ENCODE measurements at regions not wholly inside any gene's neighbourhood (a gene's known extent, or its start where the extent isn't known, plus 50 kb on each side); places are given as distances from the start of the nearest gene placed in this dataset.

- DNase-seq: no peak
These were observed 643.5 kb downstream of the UQCRFS1 start for GRCh38 chr19:28569132-28570131.

DNA sequence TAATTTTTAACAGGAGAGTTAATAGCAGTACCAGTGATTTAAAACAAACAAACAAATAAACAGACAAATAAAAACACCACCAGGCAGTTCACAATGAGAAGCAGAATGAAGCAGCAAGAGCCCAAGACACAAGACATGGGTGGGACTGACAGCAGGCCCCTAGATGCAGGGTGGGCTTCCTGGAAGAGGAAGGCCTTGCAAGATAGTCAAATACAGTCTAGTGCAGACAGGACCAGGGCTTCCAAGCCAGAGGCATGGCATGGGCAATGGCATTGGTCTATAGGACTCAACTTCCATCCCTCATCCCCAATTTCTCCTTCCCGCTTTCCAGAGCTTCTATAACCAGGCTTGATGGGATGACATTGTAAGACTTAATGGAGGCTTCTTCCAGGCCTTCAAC is 645.1 kb downstream of the UQCRFS1 start:
- H3K4me2 ChIP-seq (ENCODE audit: low read length): no peak overlapping the region
- no peak overlapping the region for H3K56ac ChIP-seq (ENCODE audit: low read length)
- no peak for DNase-seq
- H3K27me3 ChIP-seq (ENCODE audit: insufficient read depth, low read length, poor library complexity): no peaks in the 10 kb centered on the region
- no CpG with 5 or more reads among the region's 1 CpG for WGBS (ENCODE audit: extremely low coverage, insufficient coverage, low lambda C conversion rate)
- H3K79me2 ChIP-seq (ENCODE audit: control insufficient read depth, insufficient read depth, low read length): no peaks in the 10 kb centered on the region
- H3K4me1 ChIP-seq (ENCODE audit: control insufficient read depth, low read depth, low read length): no peaks in the 10 kb centered on the region
- no peak overlapping the region for H3K4me3 ChIP-seq (ENCODE audit: low read length)
- no peak overlapping the region for H3K9ac ChIP-seq (ENCODE audit: low read length)
- H3K27ac ChIP-seq (ENCODE audit: low read depth, low read length): no peak overlapping the region
- no peak overlapping the region for H4K5ac ChIP-seq (ENCODE audit: low read length)
- H3K18ac ChIP-seq (ENCODE audit: low read length): no peak overlapping the region
- no peak overlapping the region for H2BK5ac ChIP-seq (ENCODE audit: low read length)
- no peak overlapping the region for H2AK5ac ChIP-seq (ENCODE audit: low read length)
- no peak overlapping the region for H2BK120ac ChIP-seq (ENCODE audit: low read depth, low read length)
- H3K36me3 ChIP-seq (ENCODE audit: control insufficient read depth, insufficient read depth, low read length): no peaks in the 10 kb centered on the region
- no peak overlapping the region for H4K8ac ChIP-seq (ENCODE audit: low read depth, low read length)
- H3K4ac ChIP-seq (ENCODE audit: low read depth, low read length): no peak overlapping the region
- no peak overlapping the region for H3K23ac ChIP-seq (ENCODE audit: low read length)
- H3K79me1 ChIP-seq (ENCODE audit: low read length): no peaks in the 10 kb centered on the region
- no peak overlapping the region for H2BK15ac ChIP-seq (replicated peaks; ENCODE audit: low read depth)

More at GRCh38 chr19:28569132-28570131, 643.5 kb downstream of the UQCRFS1 start:
- H2BK120ac ChIP-seq (ENCODE audit: low read depth, low read length): no peak overlapping the region
- H3K79me2 ChIP-seq (ENCODE audit: control insufficient read depth, insufficient read depth, low read length): no peaks in the 10 kb centered on the region
- H3K36me3 ChIP-seq (ENCODE audit: control insufficient read depth, insufficient read depth, low read length): no peaks in the 10 kb centered on the region
- no peak overlapping the region for H3K4me3 ChIP-seq (ENCODE audit: low read length)
- no peak overlapping the region for H3K4ac ChIP-seq (ENCODE audit: low read depth, low read length)
- no peak overlapping the region for H3K4me2 ChIP-seq (ENCODE audit: low read length)
- H3K23ac ChIP-seq (ENCODE audit: low read length): no peak overlapping the region
- H4K5ac ChIP-seq (ENCODE audit: low read length): no peak overlapping the region
- H2BK5ac ChIP-seq (ENCODE audit: low read length): no peak overlapping the region
- no peak overlapping the region for H2AK5ac ChIP-seq (ENCODE audit: low read length)
- WGBS (ENCODE audit: extremely low coverage, insufficient coverage, low lambda C conversion rate): no CpG with 5 or more reads among the region's 12 CpGs
- no peak overlapping the region for H3K56ac ChIP-seq (ENCODE audit: low read length)
- no peaks in the 10 kb centered on the region for H3K4me1 ChIP-seq (ENCODE audit: control insufficient read depth, low read depth, low read length)
- no peaks in the 10 kb centered on the region for H3K27me3 ChIP-seq (ENCODE audit: insufficient read depth, low read length, poor library complexity)
- no peak overlapping the region for H4K8ac ChIP-seq (ENCODE audit: low read depth, low read length)
- no peak overlapping the region for H2BK15ac ChIP-seq (replicated peaks; ENCODE audit: low read depth)
- H3K79me1 ChIP-seq (ENCODE audit: low read length): no peaks in the 10 kb centered on the region
- no peak overlapping the region for H3K18ac ChIP-seq (ENCODE audit: low read length)
- no peak overlapping the region for H3K9ac ChIP-seq (ENCODE audit: low read length)
- no peak overlapping the region for H3K27ac ChIP-seq (ENCODE audit: low read depth, low read length)

- Histone ChIP-seq H3K4me3 (ENCODE audit: low read length) (no peak overlapping the region), H3K27me3 (ENCODE audit: insufficient read depth, low read length, poor library complexity) (no peaks in the 10 kb centered on the region), H3K56ac (ENCODE audit: low read length) (no peak overlapping the region), H3K36me3 (ENCODE audit: control insufficient read depth, insufficient read depth, low read length) (no peaks in the 10 kb centered on the region), H2AK5ac (ENCODE audit: low read length) (no peak overlapping the region), H4K5ac (ENCODE audit: low read length) (no peak overlapping the region), H4K8ac (ENCODE audit: low read depth, low read length) (no peak overlapping the region), H3K79me1 (ENCODE audit: low read length) (no peaks in the 10 kb centered on the region), H3K18ac (ENCODE audit: low read length) (no peak overlapping the region), H3K27ac (ENCODE audit: low read depth, low read length) (no peak overlapping the region), H3K9ac (ENCODE audit: low read length) (no peak overlapping the region), H2BK5ac (ENCODE audit: low read length) (no peak overlapping the region), H3K23ac (ENCODE audit: low read length) (no peak overlapping the region), H3K79me2 (ENCODE audit: control insufficient read depth, insufficient read depth, low read length) (no peaks in the 10 kb centered on the region), H2BK15ac (replicated peaks; ENCODE audit: low read depth) (no peak overlapping the region), H3K4me2 (ENCODE audit: low read length) (no peak overlapping the region), H2BK120ac (ENCODE audit: low read depth, low read length) (no peak overlapping the region), H3K4me1 (ENCODE audit: control insufficient read depth, low read depth, low read length) (no peaks in the 10 kb centered on the region), H3K4ac (ENCODE audit: low read depth, low read length) (no peak overlapping the region)
- WGBS (ENCODE audit: extremely low coverage, insufficient coverage, low lambda C conversion rate): no CpG with 5 or more reads among the region's 13 CpGs
- DNase-seq: no peak
These were observed 648.7 kb downstream of the UQCRFS1 start for GRCh38 chr19:28563964-28564921.

DNA sequence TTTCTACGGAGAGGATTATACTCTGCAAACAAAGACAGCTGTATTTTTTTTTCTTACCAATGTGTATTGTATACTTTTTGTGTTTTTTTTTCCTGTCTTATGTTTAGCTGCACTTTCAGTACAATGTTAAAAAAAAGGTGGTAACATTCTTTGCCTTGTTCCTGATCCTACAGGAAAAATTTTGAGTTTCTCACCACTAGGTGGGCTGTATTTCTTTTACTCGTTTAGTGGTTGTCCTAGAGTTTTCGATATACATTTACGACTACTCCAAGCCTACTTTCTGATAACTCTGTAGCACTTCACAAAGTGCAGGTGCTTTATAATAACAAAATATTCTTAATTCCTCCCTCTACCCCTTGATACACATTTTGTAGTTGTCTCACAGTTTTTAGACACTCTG is 652.2 kb downstream of the UQCRFS1 start:
- no peak overlapping the region for H3K4me2 ChIP-seq (ENCODE audit: low read length)
- no peak overlapping the region for H2BK5ac ChIP-seq (ENCODE audit: low read length)
- no peaks in the 10 kb centered on the region for H3K79me1 ChIP-seq (ENCODE audit: low read length)
- no peak overlapping the region for H4K8ac ChIP-seq (ENCODE audit: low read depth, low read length)
- no peak overlapping the region for H3K23ac ChIP-seq (ENCODE audit: low read length)
- no peak overlapping the region for H2BK120ac ChIP-seq (ENCODE audit: low read depth, low read length)
- no peak overlapping the region for H4K5ac ChIP-seq (ENCODE audit: low read length)
- H3K27ac ChIP-seq (ENCODE audit: low read depth, low read length): no peak overlapping the region
- H3K4ac ChIP-seq (ENCODE audit: low read depth, low read length): no peak overlapping the region
- no peak overlapping the region for H3K9ac ChIP-seq (ENCODE audit: low read length)
- H3K56ac ChIP-seq (ENCODE audit: low read length): no peak overlapping the region
- H3K18ac ChIP-seq (ENCODE audit: low read length): no peak overlapping the region
- H3K79me2 ChIP-seq (ENCODE audit: control insufficient read depth, insufficient read depth, low read length): no peaks in the 10 kb centered on the region
- peak; percentile 16 for DNase-seq
- WGBS (ENCODE audit: extremely low coverage, insufficient coverage, low lambda C conversion rate): no CpG with 5 or more reads among the region's 4 CpGs
- H3K27me3 ChIP-seq (ENCODE audit: insufficient read depth, low read length, poor library complexity): no peaks in the 10 kb centered on the region
- no peaks in the 10 kb centered on the region for H3K4me1 ChIP-seq (ENCODE audit: control insufficient read depth, low read depth, low read length)
- no peaks in the 10 kb centered on the region for H3K36me3 ChIP-seq (ENCODE audit: control insufficient read depth, insufficient read depth, low read length)
- H3K4me3 ChIP-seq (ENCODE audit: low read length): no peak overlapping the region
- H2BK15ac ChIP-seq (replicated peaks; ENCODE audit: low read depth): no peak overlapping the region
- no peak overlapping the region for H2AK5ac ChIP-seq (ENCODE audit: low read length)

- no peaks in the 10 kb centered on the region for H3K36me3 ChIP-seq (ENCODE audit: control insufficient read depth, insufficient read depth, low read length)
- H2BK15ac ChIP-seq (replicated peaks; ENCODE audit: low read depth): no peak overlapping the region
- no peak overlapping the region for H4K8ac ChIP-seq (ENCODE audit: low read depth, low read length)
- H3K79me2 ChIP-seq (ENCODE audit: control insufficient read depth, insufficient read depth, low read length): no peaks in the 10 kb centered on the region
- no peak for DNase-seq
- no peak overlapping the region for H3K4me3 ChIP-seq (ENCODE audit: low read length)
- no peak overlapping the region for H3K23ac ChIP-seq (ENCODE audit: low read length)
- H3K4me1 ChIP-seq (ENCODE audit: control insufficient read depth, low read depth, low read length): no peaks in the 10 kb centered on the region
- H2AK5ac ChIP-seq (ENCODE audit: low read length): no peak overlapping the region
- H4K5ac ChIP-seq (ENCODE audit: low read length): no peak overlapping the region
- no peak overlapping the region for H2BK120ac ChIP-seq (ENCODE audit: low read depth, low read length)
- H3K79me1 ChIP-seq (ENCODE audit: low read length): no peaks in the 10 kb centered on the region
- H2BK5ac ChIP-seq (ENCODE audit: low read length): no peak overlapping the region
- H3K9ac ChIP-seq (ENCODE audit: low read length): no peak overlapping the region
- H3K56ac ChIP-seq (ENCODE audit: low read length): no peak overlapping the region
- no peaks in the 10 kb centered on the region for H3K27me3 ChIP-seq (ENCODE audit: insufficient read depth, low read length, poor library complexity)
- no peak overlapping the region for H3K4ac ChIP-seq (ENCODE audit: low read depth, low read length)
- H3K27ac ChIP-seq (ENCODE audit: low read depth, low read length): no peak overlapping the region
- H3K4me2 ChIP-seq (ENCODE audit: low read length): no peak overlapping the region
- WGBS (ENCODE audit: extremely low coverage, insufficient coverage, low lambda C conversion rate): no CpG with 5 or more reads among the region's 2 CpGs
- H3K18ac ChIP-seq (ENCODE audit: low read length): no peak overlapping the region
These were observed 654.2 kb downstream of the UQCRFS1 start for GRCh38 chr19:28558783-28559182.

Measured in mesendoderm (in vitro differentiated cells).